CD4-positive, CD25-positive, alpha-beta regulatory T cell (primary cell): ENCODE measurements at regions not wholly inside any gene's neighbourhood (a gene's known extent, or its start where the extent isn't known, plus 50 kb on each side); places are given as distances from the start of the nearest gene placed in this dataset.

Source experiments
- ATAC-seq, 2 donors: fragments of 150-1000 bp; cut with Tn5 transposase; one replicate each; pipeline ENCODE4 v1.10.0; 2021; ENCODE audit warnings: low read depth in 2 of 2, moderate number of reproducible peaks in 2 of 2, moderate library complexity in 1 of 2
- DNase-seq, 3 donors: peaks; one replicate each; pipeline versions ENCODE4 v3.0.0 to v3.0.0-alpha.2; 2012 to 2022; ENCODE audit warnings: mixed read lengths in 1 of 3
- H3K27ac ChIP-seq: one replicate; pipeline ENCODE4 v1.7.0; 2013; ENCODE audit warnings: mild to moderate bottlenecking, low read length; ENCODE audit not compliant: insufficient read depth, poor library complexity, severe bottlenecking
- H3K27me3 ChIP-seq: one replicate; pipeline ENCODE4 v1.7.0; 2013; ENCODE audit warnings: low read length; ENCODE audit not compliant: control insufficient read depth, insufficient read depth
- H3K36me3 ChIP-seq: one replicate; pipeline ENCODE4 v1.7.0; 2013; ENCODE audit warnings: mild to moderate bottlenecking, low read length, moderate library complexity; ENCODE audit not compliant: control insufficient read depth, insufficient read depth
- H3K4me1 ChIP-seq: 2 replicates; pipeline ENCODE4 v1.7.0; 2013; ENCODE audit warnings: mild to moderate bottlenecking, low read length; ENCODE audit not compliant: insufficient read depth, control insufficient read depth, poor library complexity, severe bottlenecking
- H3K4me3 ChIP-seq: one replicate; pipeline ENCODE4 v1.7.0; 2013; ENCODE audit warnings: low read depth, mild to moderate bottlenecking, low read length, moderate library complexity
- H3K9me3 ChIP-seq, 2 experiments: 1 replicate in 1 of 2; 2 replicates in 1 of 2; pipeline ENCODE4 v1.7.0; 2013; ENCODE audit warnings: low read length in 2 of 2, mild to moderate bottlenecking in 1 of 2, moderate library complexity in 1 of 2; ENCODE audit not compliant: control insufficient read depth in 2 of 2
- H3K27ac Mint-ChIP-seq, 3 donors: one replicate each; pipeline ENCODE4 v1.8.0; 2020 to 2022; ENCODE audit warnings: mild to moderate bottlenecking in 3 of 3, mixed read lengths in 3 of 3, moderate library complexity in 2 of 3
- H3K27me3 Mint-ChIP-seq: one replicate; pipeline ENCODE4 v1.8.0; 2022; ENCODE audit warnings: mild to moderate bottlenecking, mixed read lengths
- H3K36me3 Mint-ChIP-seq: one replicate; pipeline ENCODE4 v1.8.0; 2020; ENCODE audit warnings: mixed read lengths
- H3K4me1 Mint-ChIP-seq, 4 donors: one replicate each; pipeline ENCODE4 v1.8.0; 2020 to 2022; ENCODE audit warnings: mixed read lengths in 4 of 4, mild to moderate bottlenecking in 1 of 4
- H3K4me3 Mint-ChIP-seq, 4 donors: one replicate each; pipeline ENCODE4 v1.8.0; 2020 to 2022; ENCODE audit warnings: mild to moderate bottlenecking in 4 of 4, mixed read lengths in 4 of 4, moderate library complexity in 3 of 4
- H3K9me3 Mint-ChIP-seq, 7 donors: one replicate each; pipeline ENCODE4 v1.8.0; 2020 to 2022; ENCODE audit warnings: mixed read lengths in 7 of 7, mild to moderate bottlenecking in 3 of 7, moderate library complexity in 2 of 7

GRCh38 chr20:52818491-52818890 is 153.7 kb upstream of the TSHZ2 start:
- H3K4me1 Mint-ChIP-seq = no peaks in the 10 kb centered on the region
- Histone ChIP-seq H3K36me3 (no peaks in the 10 kb centered on the region), H3K27ac (no peak overlapping the region), H3K4me1 (no peaks in the 10 kb centered on the region), H3K4me3 (no peak overlapping the region), H3K9me3 (no peaks in the 10 kb centered on the region), H3K27me3 (no peaks in the 10 kb centered on the region)
- DNase-seq (no peak), ATAC-seq (no peak)
- peaks cover 0 to 1% (median 0%) of the 10 kb centered on the region in 7 donors for H3K9me3 Mint-ChIP-seq
- no peaks in the 10 kb centered on the region for H3K36me3 Mint-ChIP-seq
- no peak overlapping the region for H3K4me3 Mint-ChIP-seq
- H3K27me3 Mint-ChIP-seq = no peaks in the 10 kb centered on the region
- no peak overlapping the region for H3K27ac Mint-ChIP-seq

DNA sequence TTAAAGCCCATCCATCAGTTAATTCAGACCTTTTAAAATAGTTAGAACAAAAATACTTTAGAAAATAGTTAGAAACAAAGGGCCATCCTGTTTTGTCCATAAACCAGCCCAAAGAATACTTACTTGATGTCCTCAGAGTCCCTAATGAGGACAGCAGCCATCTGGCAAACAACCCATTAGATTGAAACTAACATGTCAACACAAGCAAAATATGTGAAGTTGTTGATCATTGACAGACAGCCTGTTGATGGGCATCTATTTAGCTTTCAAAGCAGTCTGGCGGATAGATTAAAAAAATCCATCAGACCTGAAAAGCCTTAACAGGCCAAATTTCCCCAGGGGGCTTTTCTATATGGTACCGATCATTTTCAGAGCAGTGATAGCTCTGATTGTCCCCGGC is 154.2 kb upstream of the TSHZ2 start:
- no peaks in the 10 kb centered on the region for H3K36me3 Mint-ChIP-seq
- no peaks in the 10 kb centered on the region for H3K9me3 ChIP-seq
- H3K27me3 Mint-ChIP-seq = no peaks in the 10 kb centered on the region
- H3K4me1 ChIP-seq = no peaks in the 10 kb centered on the region
- peaks cover 0 to 1% (median 0%) of the 10 kb centered on the region in 7 donors for H3K9me3 Mint-ChIP-seq
- H3K36me3 ChIP-seq = no peaks in the 10 kb centered on the region
- no peak overlapping the region for H3K27ac ChIP-seq
- DNase-seq = no peak
- H3K27ac Mint-ChIP-seq = no peak overlapping the region
- no peak for ATAC-seq
- no peaks in the 10 kb centered on the region for H3K4me1 Mint-ChIP-seq
- H3K4me3 ChIP-seq = no peak overlapping the region
- H3K4me3 Mint-ChIP-seq = no peak overlapping the region
- H3K27me3 ChIP-seq = no peaks in the 10 kb centered on the region

DNA sequence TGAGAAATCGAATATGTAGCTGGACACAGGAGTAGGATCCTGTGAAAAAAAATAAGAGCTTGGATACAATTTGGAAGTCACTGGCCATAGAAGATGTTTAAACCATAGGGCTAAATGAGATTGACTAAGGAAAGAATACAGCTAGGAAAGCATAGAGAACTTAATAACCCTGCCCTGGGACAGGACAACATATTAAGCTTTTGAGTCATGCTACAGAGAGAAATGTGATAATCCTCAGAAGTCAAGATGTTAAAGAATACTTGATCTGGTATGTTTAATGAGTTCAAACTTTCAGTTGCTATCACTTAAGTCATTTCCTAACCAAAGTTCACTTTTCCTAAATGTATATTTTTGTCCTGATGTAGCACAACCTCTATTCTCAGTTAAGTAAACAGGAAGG is 154.6 kb upstream of the TSHZ2 start:
- Histone ChIP-seq H3K36me3 (no peaks in the 10 kb centered on the region), H3K9me3 (no peaks in the 10 kb centered on the region), H3K27me3 (no peaks in the 10 kb centered on the region), H3K4me3 (no peak overlapping the region), H3K4me1 (no peaks in the 10 kb centered on the region), H3K27ac (no peak overlapping the region)
- DNase-seq (no peak), ATAC-seq (no peak)
- Mint-ChIP-seq H3K4me3 (no peak overlapping the region), H3K36me3 (no peaks in the 10 kb centered on the region), H3K27me3 (no peaks in the 10 kb centered on the region), H3K27ac (no peak overlapping the region), H3K9me3 (peaks cover 0 to 1% (median 0%) of the 10 kb centered on the region in 7 donors), H3K4me1 (no peaks in the 10 kb centered on the region)

- H3K27me3 Mint-ChIP-seq = no peaks in the 10 kb centered on the region
- Histone ChIP-seq H3K4me3 (no peak overlapping the region), H3K4me1 (no peaks in the 10 kb centered on the region), H3K9me3 (no peaks in the 10 kb centered on the region), H3K27me3 (peaks cover 5% of the 10 kb centered on the region), H3K27ac (no peak overlapping the region), H3K36me3 (no peaks in the 10 kb centered on the region)
- ATAC-seq (no peak), DNase-seq (no peak)
- H3K4me3 Mint-ChIP-seq = no peak overlapping the region
- H3K9me3 Mint-ChIP-seq = peaks cover 0 to 1% (median 0%) of the 10 kb centered on the region in 7 donors
- no peaks in the 10 kb centered on the region for H3K36me3 Mint-ChIP-seq
- no peak overlapping the region for H3K27ac Mint-ChIP-seq
- no peaks in the 10 kb centered on the region for H3K4me1 Mint-ChIP-seq
These were observed 157.8 kb upstream of the TSHZ2 start for GRCh38 chr20:52814371-52814770.

- Mint-ChIP-seq H3K27ac (no peak overlapping the region), H3K4me1 (no peaks in the 10 kb centered on the region), H3K36me3 (no peaks in the 10 kb centered on the region), H3K27me3 (peaks cover 7% of the 10 kb centered on the region), H3K4me3 (no peak overlapping the region), H3K9me3 (peaks cover 0 to 4% (median 0%) of the 10 kb centered on the region in 7 donors)
- H3K4me3 ChIP-seq = no peak overlapping the region
- H3K36me3 ChIP-seq = no peaks in the 10 kb centered on the region
- no peak overlapping the region for H3K27ac ChIP-seq
- DNase-seq (no peak), ATAC-seq (no peak)
- peaks cover 5% of the 10 kb centered on the region for H3K27me3 ChIP-seq
- H3K9me3 ChIP-seq = no peaks in the 10 kb centered on the region
- H3K4me1 ChIP-seq = no peaks in the 10 kb centered on the region
These were observed 159.8 kb upstream of the TSHZ2 start for GRCh38 chr20:52812231-52812847.

- Mint-ChIP-seq H3K27me3 (peaks cover 7% of the 10 kb centered on the region), H3K27ac (no peak overlapping the region), H3K36me3 (no peaks in the 10 kb centered on the region), H3K9me3 (peaks cover 0 to 4% (median 0%) of the 10 kb centered on the region in 7 donors), H3K4me1 (no peaks in the 10 kb centered on the region), H3K4me3 (no peak overlapping the region)
- no peak for DNase-seq
- Histone ChIP-seq H3K4me3 (no peak overlapping the region), H3K27ac (no peak overlapping the region), H3K9me3 (no peaks in the 10 kb centered on the region), H3K36me3 (no peaks in the 10 kb centered on the region), H3K27me3 (peaks cover 9% of the 10 kb centered on the region), H3K4me1 (no peaks in the 10 kb centered on the region)
- no peak for ATAC-seq
These were observed 163.2 kb upstream of the TSHZ2 start for GRCh38 chr20:52809003-52809402.

DNA sequence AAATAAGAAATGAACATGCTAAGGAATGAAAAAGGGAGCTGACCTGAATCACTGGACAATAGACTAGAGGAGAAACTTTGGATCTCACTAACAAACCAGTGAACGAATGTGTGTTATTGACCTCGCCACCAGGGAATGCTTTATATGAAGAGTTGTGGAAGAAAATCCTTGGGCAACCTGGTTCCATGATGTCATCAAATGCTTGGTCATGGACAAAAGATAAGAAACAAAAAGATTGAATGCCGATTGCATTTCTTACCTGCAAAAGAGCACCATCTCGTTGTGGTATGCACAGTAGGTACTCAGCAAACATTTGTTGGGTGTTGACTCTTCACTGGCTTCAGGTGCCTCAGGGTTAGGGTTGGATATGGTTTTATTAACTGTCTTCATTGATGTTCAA is 165.2 kb upstream of the TSHZ2 start:
- Histone ChIP-seq H3K4me1 (no peaks in the 10 kb centered on the region), H3K4me3 (no peak overlapping the region), H3K27ac (no peak overlapping the region), H3K9me3 (no peaks in the 10 kb centered on the region), H3K27me3 (peaks cover 9% of the 10 kb centered on the region), H3K36me3 (no peaks in the 10 kb centered on the region)
- no peaks in the 10 kb centered on the region for H3K4me1 Mint-ChIP-seq
- DNase-seq = no peak
- peaks cover 0 to 4% (median 0%) of the 10 kb centered on the region in 7 donors for H3K9me3 Mint-ChIP-seq
- no peak for ATAC-seq
- no peak overlapping the region for H3K27ac Mint-ChIP-seq
- H3K36me3 Mint-ChIP-seq = no peaks in the 10 kb centered on the region
- H3K27me3 Mint-ChIP-seq = peaks cover 7% of the 10 kb centered on the region
- no peak overlapping the region for H3K4me3 Mint-ChIP-seq

DNA sequence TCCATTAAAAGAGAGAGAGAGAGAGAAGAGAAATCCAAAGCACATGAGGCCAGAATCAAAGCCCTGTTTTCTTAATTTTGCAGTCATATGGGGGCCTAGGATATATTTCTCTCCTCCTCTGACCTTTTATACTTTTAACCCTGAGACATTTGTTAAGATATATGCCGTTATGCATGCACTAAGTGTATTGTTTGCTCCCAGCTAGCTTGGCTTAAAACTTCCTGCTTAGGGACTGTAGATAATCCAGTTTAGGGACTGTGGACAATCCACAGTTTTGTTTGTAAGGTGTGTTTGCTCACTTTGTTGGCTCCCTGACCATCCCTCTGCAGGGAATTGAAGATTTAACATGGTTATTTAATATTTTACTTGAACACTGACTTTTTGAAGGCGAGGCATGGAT is 166.3 kb upstream of the TSHZ2 start:
- no peaks in the 10 kb centered on the region for H3K9me3 ChIP-seq
- H3K4me3 ChIP-seq = no peak overlapping the region
- Mint-ChIP-seq H3K27ac (no peak overlapping the region), H3K4me3 (no peak overlapping the region), H3K27me3 (peaks cover 7% of the 10 kb centered on the region), H3K36me3 (no peaks in the 10 kb centered on the region), H3K4me1 (no peaks in the 10 kb centered on the region), H3K9me3 (peaks cover 0 to 4% (median 0%) of the 10 kb centered on the region in 7 donors)
- DNase-seq = no peak
- no peaks in the 10 kb centered on the region for H3K4me1 ChIP-seq
- H3K27me3 ChIP-seq = peaks cover 8% of the 10 kb centered on the region
- H3K27ac ChIP-seq = no peak overlapping the region
- ATAC-seq = no peak
- H3K36me3 ChIP-seq = no peaks in the 10 kb centered on the region
